ENCODE measurements at regions not wholly inside any gene's neighbourhood (a gene's known extent, or its start where the extent isn't known, plus 50 kb on each side); places are given as distances from the start of the nearest gene placed in this dataset.
A peak's percentile ranks its signal among the peaks of the same experiment; 100 is the strongest.

- ATAC-seq (no peak), DNase-seq (no peak)
- Histone ChIP-seq H3K36me3 (ENCODE audit: control insufficient read depth, insufficient read depth, low read length) (no peaks in the 10 kb centered on the region), H3K27me3 (ENCODE audit: control insufficient read depth, insufficient read depth, low read length) (no peaks in the 10 kb centered on the region), H3K9me3 (ENCODE audit: control insufficient read depth, insufficient read depth, low read length) (peaks cover 11% of the 10 kb centered on the region), H3K4me1 (ENCODE audit: control insufficient read depth, insufficient read depth, low read length) (no peaks in the 10 kb centered on the region), H3K27ac (ENCODE audit: low read length) (no peak overlapping the region), H3K4me3 (ENCODE audit: low read length) (no peak overlapping the region)
- Mint-ChIP-seq H3K27ac (no peak overlapping the region), H3K4me1 (no peaks in the 10 kb centered on the region), H3K27me3 (ENCODE audit: low read depth in 2 of 2) (no peaks in the 10 kb centered on the region), H3K9me3 (peaks cover 0 to 2% of the 10 kb centered on the region in 2 donors), H3K4me3 (no peak overlapping the region), H3K36me3 (no peaks in the 10 kb centered on the region)
- no peak for TF ChIP-seq CTCF (IDR thresholded peaks at IDR 0.05)
- intact Hi-C loops (cut with micrococcal nuclease): no loop called here
- WGBS (ENCODE audit: insufficient coverage): 21% methylated on average over 16 of the region's 16 CpGs
Measured at GRCh38 chr12:128190614-128191013, 76.4 kb upstream of the TMEM132C start.

- Histone ChIP-seq H3K36me3 (ENCODE audit: control insufficient read depth, insufficient read depth, low read length) (no peaks in the 10 kb centered on the region), H3K9me3 (ENCODE audit: control insufficient read depth, insufficient read depth, low read length) (peaks cover 11% of the 10 kb centered on the region), H3K4me1 (ENCODE audit: control insufficient read depth, insufficient read depth, low read length) (no peaks in the 10 kb centered on the region), H3K27ac (ENCODE audit: low read length) (no peak overlapping the region), H3K27me3 (ENCODE audit: control insufficient read depth, insufficient read depth, low read length) (no peaks in the 10 kb centered on the region), H3K4me3 (ENCODE audit: low read length) (no peak overlapping the region)
- WGBS (ENCODE audit: insufficient coverage): 79% methylated on average over 14 of the region's 14 CpGs
- ATAC-seq (no peak), DNase-seq (no peak)
- H3K4me3 Mint-ChIP-seq: no peak overlapping the region
- intact Hi-C loops (cut with micrococcal nuclease): no loop called here
- no peak for TF ChIP-seq CTCF (IDR thresholded peaks at IDR 0.05)
- no peaks in the 10 kb centered on the region for H3K36me3 Mint-ChIP-seq
- H3K4me1 Mint-ChIP-seq: no peaks in the 10 kb centered on the region
- no peaks in the 10 kb centered on the region for H3K27me3 Mint-ChIP-seq (ENCODE audit: low read depth in 2 of 2)
- no peak overlapping the region for H3K27ac Mint-ChIP-seq
- peaks cover 0 to 2% of the 10 kb centered on the region in 2 donors for H3K9me3 Mint-ChIP-seq
Measured at GRCh38 chr12:128191380-128191779, 75.6 kb upstream of the TMEM132C start.

GRCh38 chr12:128204711-128205110 lies 62.3 kb upstream of the TMEM132C start:
- no peaks in the 10 kb centered on the region for H3K4me1 ChIP-seq (ENCODE audit: control insufficient read depth, insufficient read depth, low read length)
- no peaks in the 10 kb centered on the region for H3K27me3 Mint-ChIP-seq (ENCODE audit: low read depth in 2 of 2)
- WGBS (ENCODE audit: insufficient coverage): 84% methylated on average over 7 of the region's 7 CpGs
- H3K4me1 Mint-ChIP-seq: no peaks in the 10 kb centered on the region
- H3K27ac ChIP-seq (ENCODE audit: low read length): no peak overlapping the region
- intact Hi-C loops (cut with micrococcal nuclease): no loop called here
- H3K36me3 ChIP-seq (ENCODE audit: control insufficient read depth, insufficient read depth, low read length): no peaks in the 10 kb centered on the region
- no peak for TF ChIP-seq CTCF (IDR thresholded peaks at IDR 0.05)
- H3K4me3 Mint-ChIP-seq: no peak overlapping the region
- peaks cover 3% of the 10 kb centered on the region for H3K9me3 ChIP-seq (ENCODE audit: control insufficient read depth, insufficient read depth, low read length)
- no peak overlapping the region for H3K27ac Mint-ChIP-seq
- ATAC-seq: no peak
- no peak for DNase-seq
- no peaks in the 10 kb centered on the region for H3K36me3 Mint-ChIP-seq
- no peak overlapping the region for H3K4me3 ChIP-seq (ENCODE audit: low read length)
- H3K9me3 Mint-ChIP-seq: peaks cover 2% of the 10 kb centered on the region in 2 donors
- no peaks in the 10 kb centered on the region for H3K27me3 ChIP-seq (ENCODE audit: control insufficient read depth, insufficient read depth, low read length)

GRCh38 chr12:128205145-128205544 lies 61.8 kb upstream of the TMEM132C start:
- Mint-ChIP-seq H3K36me3 (no peaks in the 10 kb centered on the region), H3K9me3 (no peaks in the 10 kb centered on the region), H3K27me3 (ENCODE audit: low read depth in 2 of 2) (no peaks in the 10 kb centered on the region), H3K27ac (no peak overlapping the region), H3K4me1 (no peaks in the 10 kb centered on the region), H3K4me3 (no peak overlapping the region)
- ATAC-seq (peak in 1 of 3 donors; percentile 49), DNase-seq (no peak)
- no peak for TF ChIP-seq CTCF (IDR thresholded peaks at IDR 0.05)
- Histone ChIP-seq H3K4me3 (ENCODE audit: low read length) (no peak overlapping the region), H3K4me1 (ENCODE audit: control insufficient read depth, insufficient read depth, low read length) (no peaks in the 10 kb centered on the region), H3K36me3 (ENCODE audit: control insufficient read depth, insufficient read depth, low read length) (no peaks in the 10 kb centered on the region), H3K27me3 (ENCODE audit: control insufficient read depth, insufficient read depth, low read length) (no peaks in the 10 kb centered on the region), H3K9me3 (ENCODE audit: control insufficient read depth, insufficient read depth, low read length) (peaks cover 3% of the 10 kb centered on the region), H3K27ac (ENCODE audit: low read length) (no peak overlapping the region)
- intact Hi-C loops (cut with micrococcal nuclease): no loop called here
- WGBS (ENCODE audit: insufficient coverage): 85% methylated on average over 3 of the region's 3 CpGs

Data from natural killer cell (primary cell).